ENCODE measurements at regions not wholly inside any gene's neighbourhood (a gene's known extent, or its start where the extent isn't known, plus 50 kb on each side); places are given as distances from the start of the nearest gene placed in this dataset.

DNA sequence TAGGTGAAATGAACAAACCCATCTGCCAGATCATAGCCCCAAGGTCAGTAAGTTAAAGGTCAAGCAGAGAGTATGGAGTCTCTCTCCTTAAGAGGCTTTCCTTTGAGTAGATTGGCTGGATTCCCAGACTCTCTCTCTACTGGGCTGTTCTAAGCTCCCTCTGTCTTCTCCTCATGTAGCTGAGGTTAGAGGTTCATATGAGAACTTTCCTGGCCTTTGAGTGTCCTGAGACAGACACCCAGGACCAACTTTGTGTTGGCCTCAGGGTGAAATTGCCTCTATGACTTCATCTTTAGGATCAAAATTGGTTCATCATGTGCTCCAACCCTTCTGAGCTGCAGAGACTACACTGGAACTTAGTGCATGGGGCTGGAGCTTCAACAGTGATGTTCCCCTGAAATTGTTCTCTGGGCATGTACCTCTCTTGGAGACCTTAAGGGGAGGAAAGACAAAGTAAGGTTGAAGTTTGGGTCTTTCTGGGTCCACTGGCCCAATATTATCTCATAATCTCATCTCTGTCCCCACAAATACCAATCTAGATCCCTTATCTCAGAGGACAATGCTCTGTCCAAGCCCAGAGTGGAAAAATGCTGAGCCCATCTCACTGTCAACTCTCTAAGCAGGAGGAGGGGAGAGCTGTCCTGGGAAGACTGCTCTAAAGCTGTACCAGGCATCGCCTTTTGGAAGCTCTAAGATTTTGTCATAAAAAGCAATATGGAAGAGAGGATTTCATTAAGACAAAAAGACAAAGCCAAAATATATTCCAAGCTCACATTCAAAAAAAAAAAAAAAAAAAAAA lies 177.3 kb upstream of the ARL4C start:
- DNase-seq = no peak

DNA sequence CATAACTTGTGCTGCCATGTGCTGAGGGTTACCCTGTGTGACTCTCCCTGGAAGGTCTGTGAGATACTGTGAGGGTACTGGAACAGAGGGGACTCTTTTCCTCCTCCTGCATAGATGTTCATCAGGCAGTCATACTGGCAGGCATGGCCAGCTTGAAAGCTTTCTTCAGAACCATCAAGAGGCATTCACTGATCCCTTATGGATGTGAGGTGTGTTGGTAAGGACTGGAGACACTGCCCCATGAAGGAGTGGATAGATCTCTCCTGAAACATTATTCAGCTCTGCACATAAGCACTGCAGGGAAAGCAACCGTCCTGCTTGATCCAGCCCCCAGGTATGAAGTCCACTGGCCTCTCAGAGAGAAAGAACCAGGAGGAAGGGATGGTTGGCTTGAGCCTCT lies 176.6 kb upstream of the ARL4C start:
- no peak for DNase-seq

DNA sequence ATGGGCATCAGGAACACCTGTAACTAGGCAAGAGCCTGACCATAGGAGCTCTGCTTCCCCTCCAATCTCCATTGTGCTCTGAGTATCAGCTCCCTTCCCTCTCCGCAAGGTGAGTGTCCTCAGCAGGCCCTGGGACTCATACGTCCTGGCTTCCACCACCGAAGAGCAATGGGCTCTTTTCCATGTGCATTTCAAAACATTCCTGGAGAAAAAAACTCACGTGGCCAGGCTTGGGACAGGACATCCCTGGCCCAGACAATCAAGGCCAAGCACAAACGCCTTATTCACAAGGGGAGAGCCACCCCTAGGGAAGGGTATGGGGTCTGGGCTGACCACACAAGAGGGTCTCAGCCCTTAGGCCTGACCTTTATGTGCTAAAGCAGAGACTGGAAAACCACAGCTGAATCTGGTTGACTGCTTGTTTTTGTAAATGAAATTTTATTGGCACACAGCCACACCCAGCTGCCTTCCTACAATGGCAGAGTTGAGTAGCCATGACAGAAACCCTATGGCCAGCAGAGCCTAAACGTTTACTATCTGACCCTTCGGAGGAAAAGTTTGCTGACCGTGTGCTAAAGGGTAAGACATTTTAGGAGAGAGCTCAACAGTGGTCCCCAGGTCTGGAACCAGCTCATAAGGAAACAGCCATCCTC lies 175.7 kb upstream of the ARL4C start:
- DNase-seq = no peak

DNA sequence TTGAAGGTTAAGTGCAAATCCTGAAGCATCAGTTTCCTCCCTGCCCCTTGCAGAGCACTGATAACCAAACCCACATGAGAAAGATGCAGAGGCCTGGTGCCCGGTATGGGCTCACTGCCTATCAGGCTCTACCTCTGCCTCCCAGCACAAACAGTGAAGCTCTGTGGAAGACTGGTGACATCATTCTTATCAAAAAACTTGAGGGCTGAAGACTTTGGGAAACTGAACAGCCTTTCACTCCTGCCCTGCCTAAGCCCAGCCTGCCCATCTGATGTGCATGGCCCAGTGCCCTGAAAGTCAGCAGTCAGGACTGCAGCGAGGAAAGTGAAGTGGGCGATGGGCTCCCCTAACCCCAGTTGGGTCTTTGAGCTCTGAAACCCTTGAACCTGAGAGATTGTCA lies 174.8 kb upstream of the ARL4C start:
- no peak for DNase-seq

DNA sequence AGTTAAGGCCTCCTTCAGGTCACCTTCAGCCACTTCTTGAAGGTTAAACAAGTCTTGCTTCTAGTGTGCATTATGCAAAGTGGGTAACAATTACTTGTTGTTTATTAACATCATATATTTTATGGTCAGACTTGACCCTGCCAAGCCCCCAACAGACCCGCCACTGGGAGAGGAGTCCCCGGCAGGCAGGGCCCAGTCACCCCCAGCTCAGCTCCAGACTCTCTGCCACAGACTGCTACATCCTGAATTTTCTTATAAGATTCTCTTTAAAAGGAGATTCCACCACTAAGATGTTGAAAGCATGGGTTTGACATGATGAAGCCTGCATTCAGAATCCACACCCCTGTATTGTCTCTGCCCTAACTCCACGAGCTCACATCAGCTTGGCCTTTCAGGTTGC lies 174.3 kb upstream of the ARL4C start:
- no peak for DNase-seq

DNA sequence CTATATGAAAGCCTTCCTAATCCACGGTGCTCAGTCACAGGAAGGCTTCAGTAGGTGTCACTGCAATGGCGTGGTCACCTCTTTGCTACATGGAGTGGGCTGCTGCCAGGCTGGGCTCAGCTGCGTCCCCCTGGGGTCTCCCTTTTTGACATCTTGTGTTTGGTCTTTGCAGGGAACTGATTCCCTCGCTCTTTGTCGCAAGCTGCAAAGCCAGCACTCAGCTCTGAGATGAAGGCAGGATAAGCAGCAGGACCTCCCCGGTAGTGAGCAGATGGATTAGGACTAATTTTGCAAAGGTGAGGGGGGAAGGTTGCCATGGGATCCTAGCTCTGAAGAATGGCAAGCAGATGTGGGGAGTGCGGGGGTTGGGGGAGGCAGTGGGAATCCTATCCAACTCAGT lies 173.9 kb upstream of the ARL4C start:
- DNase-seq = no peak

DNA sequence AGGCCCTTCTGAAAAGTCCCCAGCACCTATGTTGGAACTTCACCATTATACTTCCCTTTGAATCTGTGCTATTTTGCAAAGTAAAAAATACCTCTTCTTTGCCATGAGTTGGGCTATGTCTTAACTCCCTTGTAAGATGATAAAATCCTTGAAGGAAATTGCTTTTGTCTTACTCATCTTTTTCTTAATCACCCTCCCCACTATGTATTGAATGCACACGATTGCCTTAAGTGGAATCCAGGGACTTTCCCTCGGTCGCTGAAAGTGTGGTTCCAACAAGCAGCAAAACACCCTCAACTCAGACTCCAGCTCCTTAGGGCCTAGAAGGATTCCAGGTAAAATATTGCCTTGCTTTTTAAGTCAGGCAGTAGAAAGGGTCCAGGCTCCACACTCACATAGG lies 173.2 kb upstream of the ARL4C start:
- no peak for DNase-seq

DNA sequence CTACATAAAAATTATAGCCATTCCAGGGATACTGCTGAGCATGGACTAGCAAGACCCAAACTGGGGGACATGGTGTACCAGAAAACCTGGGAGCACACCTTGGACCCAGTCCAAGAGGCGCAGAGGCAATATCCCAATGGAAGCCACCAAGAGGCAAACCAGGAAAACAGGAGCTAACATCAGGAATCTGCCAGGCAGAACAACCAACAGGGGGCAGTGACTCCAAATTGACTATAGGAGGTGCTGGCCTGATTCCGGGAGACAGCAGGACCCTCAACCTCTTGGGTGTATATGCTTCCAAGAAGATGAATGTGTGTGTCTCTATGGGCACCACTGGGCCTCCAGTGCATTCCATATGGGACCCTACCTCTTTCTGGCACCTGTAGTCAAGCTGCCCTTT lies 172.7 kb upstream of the ARL4C start:
- no peak for DNase-seq

DNA sequence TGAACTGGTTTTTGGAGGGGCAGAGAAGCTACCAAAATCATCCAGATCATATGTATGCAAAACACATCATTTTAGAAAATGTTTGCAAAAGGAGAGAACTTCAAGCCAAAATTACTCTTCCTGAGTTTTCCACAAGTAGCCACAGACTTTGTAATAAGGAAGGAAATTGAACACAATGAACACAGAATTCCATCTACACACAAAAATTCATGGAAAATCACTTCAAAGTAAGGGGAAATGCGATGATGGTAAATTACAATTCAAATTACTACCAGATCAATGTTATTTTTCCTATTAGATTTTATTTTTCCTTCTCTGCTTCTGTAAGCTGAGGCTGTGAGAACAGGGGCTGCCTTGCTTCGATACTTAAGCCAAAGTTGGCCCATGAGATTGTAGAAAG lies 172.1 kb upstream of the ARL4C start:
- no peak for DNase-seq

DNA sequence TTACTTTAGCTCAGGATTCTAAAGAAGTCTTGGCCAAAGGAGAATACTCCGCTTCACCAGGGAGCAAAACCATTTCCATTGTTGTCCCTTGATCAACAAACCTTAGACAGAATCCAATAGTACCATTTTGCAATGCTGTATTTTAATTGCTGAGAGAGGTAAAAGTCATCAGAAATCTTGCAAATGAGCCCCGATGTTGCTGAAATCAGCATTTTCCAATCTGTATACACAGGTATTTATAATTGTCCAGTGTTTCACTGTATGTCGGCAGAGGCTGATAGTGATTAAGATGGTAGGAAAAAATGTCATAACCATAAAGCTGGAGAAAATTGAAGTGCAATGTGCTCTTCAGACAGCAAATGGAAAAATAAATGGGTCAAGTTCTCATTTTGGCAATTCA lies 170.0 kb upstream of the ARL4C start:
- DNase-seq = no peak

DNA sequence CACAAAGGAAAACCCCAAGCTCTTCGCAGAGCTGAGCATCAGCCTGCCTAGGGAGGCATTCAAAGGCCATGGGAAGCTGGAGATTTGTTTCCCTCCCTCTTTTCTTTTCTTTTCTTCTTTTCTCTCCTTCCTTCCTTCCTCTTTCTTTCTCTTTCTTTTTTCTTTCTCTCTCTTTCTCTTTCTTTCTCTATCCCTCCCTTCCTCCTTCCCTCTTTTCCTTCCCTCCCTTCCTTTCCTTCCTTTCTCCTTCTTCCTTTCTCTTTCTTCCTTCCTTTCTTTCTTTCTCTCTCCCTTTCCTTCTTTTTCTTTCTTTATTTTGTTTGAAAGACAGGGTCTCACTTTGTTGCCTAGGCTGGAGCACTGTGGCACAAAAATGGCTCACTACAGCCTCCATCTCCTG lies 168.4 kb upstream of the ARL4C start:
- DNase-seq = no peak

DNA sequence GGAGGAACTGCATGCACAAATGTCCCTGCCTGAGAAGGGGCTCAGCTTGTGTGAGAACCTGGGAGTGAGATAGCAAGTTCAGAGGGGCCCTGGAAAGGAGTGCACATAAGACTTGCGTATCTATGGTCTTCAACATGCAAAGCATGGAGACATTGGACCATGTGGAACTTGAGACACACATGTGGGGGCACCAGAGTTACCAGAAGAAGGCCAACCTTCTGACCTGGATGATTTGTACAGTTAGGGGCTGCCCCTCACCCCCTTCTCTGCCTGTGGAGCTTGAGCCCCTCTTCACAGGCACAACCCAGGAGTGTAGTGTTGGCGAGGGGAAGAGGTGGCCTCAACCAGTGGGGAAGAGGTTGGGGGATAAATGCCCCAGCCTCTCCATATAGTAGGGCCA lies 165.0 kb upstream of the ARL4C start:
- DNase-seq = no peak

DNA sequence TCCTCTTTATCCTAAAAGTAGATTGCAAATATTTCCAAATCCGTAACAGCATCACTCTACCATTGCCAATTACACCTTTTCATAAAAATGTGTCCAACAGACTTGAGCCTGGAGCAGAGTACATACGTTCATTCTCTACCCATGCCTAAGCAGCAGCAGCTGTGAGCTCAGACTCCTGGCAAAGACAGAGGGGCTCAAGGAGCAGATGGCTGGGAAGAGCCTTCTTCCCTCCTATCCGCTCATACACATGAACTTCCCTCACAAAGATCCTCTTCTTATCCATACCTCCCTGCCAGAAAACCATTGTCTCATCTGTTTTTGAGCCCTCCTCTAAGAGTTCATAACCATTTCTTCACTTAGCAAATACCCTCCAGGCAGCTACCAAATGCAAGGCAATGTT lies 164.3 kb upstream of the ARL4C start:
- DNase-seq = no peak

DNA sequence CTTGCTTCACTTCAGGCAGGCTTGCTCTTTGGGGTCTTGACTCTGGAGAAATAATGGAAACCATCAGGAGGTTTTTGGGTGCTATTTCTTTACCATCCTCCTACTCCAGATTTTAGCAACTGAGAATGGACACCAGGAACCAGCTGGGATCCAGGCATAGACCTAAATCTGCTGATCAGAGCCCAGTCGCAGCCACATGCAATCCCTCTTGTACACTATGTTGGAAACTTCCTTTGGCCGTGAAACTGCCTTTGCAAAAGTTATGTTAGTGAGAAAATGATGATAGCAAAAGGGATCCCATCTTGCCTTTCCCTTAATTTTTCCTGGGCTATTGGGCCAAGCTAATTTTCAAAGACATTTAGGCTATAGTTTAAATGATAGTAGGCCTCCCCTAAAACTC lies 158.8 kb upstream of the ARL4C start:
- DNase-seq = no peak

DNA sequence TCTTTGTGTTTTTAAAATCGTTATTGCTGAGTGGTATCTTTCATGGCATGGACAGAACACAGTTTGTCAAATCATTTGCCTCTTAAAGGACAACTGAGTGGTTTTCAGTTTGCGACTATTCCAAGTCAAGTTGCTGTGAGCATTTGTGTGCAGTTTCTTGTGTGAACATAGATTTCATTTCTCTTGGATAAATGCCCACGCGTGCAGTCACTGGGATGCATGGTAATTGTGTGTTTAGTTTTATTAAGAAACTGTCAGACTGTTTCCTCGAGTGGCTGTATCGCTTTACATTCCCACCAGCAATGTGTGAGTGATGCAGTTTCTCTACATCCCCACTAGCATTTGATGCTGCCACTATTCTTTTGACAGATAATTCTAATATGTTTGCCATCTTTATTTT lies 154.0 kb upstream of the ARL4C start:
- no peak for DNase-seq

DNA sequence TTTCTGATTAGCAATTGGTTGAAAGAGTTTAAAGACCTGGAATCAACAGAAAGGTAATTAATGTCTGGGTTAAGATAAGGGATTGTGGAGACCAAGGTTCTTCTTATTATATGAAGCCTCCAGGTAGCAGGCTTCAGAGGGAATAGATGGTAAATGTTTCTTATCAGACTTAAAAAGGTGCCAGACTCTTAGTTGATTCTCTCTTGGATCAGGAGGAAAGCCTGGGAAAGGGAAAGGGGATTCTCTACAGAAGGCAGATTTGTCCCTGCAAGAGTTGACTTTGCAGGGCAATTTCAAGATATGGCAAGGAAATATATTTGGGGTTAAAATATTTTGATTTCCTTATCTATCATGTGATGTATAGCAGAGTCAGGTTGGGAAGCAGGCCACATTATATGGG lies 153.1 kb upstream of the ARL4C start:
- DNase-seq = no peak

DNA sequence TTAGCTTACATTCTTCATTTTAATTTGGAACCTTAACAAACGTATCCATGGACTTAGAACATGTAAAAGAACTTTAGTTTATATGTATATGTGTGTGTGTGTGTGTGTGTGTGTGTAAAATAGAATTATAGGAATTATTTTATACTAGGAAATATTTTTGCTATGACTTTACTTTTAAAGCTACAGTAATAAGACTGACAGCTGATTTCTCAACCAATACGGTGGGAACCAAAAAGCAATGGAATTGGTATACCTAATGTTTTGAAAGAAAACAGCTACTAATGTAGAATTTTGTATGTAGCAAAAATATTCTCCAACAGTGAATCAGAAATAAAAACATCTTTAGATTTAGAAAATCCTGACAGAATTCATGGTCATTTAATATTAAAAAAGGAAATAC lies 146.5 kb upstream of the ARL4C start:
- no peak for DNase-seq

DNA sequence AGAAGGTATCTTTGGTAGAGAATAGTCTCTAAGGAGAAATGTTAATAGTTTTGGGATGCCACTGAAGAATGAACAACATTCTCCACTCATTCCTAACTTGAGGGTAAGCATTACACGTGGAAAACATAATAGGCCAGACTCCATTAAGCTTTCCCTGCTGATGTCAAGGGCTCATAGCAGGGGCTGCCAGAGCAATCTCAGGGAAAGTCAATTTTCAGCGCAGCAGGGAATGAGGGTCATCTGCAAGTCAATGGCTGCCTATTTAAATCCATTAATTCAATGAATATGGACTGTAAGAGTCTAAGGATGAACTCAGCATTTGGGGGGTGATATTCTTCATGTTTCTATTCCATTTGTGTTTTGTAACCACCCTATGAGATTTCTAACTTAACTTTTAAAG lies 144.2 kb upstream of the ARL4C start:
- no peak for DNase-seq

DNA sequence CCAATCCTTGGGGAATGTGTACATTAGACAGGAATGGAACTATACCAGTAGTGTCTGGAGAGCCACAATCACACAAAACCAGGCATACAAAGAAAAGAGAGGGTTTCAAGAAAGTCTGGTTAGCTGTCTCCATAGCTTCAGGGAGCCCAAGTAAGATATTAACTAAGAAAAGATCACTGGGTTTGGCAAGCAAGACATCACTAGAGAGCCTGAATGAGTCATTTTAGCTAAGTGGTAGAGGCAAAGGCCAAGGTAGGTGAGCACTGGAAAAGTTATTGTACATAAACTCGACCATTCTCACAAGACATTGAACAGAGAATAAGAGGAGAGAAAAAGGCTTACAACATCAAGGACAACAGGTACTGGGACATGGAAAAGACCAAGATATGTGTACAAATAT lies 143.8 kb upstream of the ARL4C start:
- no peak for DNase-seq

DNA sequence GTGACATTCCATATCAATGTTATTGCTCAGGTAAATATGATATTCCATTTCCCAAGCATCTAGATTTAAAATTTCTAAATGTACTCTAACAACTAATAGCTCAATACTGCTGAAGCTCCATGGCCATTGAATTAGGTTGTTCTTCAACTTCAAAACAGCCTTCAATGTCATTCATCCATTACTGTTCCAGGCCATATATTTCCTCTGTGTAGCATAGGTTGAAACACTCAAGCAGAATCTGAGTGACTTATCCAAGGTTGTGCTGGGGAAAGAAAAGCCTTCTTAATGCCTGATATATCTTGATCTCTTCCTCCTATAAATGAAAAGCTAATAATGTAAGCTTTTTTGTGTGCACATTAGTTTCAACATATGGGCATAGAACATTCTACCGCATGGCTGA lies 142.1 kb upstream of the ARL4C start:
- no peak for DNase-seq

DNA sequence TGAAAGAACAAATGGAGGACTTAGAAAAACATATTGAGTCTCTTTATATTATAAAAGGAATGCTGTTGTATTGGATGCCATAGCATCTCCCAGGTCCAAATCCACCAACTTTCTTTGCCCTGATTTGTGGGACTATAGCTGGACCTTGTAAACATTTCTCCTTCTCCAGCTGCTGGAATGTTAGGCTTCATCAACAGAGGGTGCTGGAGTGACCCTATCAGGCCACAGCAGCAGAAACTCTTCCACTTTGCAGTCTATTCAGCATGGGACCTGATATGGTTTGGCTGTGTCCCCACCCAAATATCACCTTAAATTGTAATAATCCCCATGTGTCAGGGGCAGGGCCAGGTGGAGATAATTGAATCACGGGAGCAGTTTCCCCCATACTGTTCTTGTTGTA lies 138.4 kb upstream of the ARL4C start:
- no peak for DNase-seq

DNA sequence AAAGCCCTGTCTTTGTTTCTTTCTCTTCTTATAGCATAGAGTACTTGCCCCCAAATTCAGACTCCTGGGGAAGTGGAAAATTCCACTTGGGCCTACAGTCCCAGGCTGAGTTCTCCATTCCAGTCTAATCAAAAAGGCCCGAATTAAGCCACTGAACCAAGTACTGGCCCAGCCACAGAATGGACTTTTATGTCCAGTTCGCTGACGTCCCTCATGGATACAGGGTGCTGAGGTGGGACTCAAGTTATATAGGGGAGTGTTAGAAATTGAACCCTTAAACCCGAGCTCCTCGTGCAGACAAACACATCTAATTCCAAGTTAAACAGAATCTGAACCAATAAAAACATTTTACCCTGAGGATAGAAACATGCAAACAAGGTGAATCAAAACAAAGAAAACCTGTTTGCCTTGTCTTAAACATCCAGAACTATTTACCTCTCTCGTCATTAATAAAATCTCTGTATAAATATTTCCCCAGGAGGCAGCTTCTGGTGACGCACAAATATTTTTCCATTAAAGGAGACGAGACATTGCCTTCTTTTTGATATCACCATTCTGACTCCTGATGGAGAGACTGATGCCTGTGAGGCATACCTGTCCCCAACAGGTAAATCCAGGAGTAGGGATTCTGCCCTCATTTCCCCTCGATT lies 136.8 kb upstream of the ARL4C start:
- DNase-seq = no peak

DNA sequence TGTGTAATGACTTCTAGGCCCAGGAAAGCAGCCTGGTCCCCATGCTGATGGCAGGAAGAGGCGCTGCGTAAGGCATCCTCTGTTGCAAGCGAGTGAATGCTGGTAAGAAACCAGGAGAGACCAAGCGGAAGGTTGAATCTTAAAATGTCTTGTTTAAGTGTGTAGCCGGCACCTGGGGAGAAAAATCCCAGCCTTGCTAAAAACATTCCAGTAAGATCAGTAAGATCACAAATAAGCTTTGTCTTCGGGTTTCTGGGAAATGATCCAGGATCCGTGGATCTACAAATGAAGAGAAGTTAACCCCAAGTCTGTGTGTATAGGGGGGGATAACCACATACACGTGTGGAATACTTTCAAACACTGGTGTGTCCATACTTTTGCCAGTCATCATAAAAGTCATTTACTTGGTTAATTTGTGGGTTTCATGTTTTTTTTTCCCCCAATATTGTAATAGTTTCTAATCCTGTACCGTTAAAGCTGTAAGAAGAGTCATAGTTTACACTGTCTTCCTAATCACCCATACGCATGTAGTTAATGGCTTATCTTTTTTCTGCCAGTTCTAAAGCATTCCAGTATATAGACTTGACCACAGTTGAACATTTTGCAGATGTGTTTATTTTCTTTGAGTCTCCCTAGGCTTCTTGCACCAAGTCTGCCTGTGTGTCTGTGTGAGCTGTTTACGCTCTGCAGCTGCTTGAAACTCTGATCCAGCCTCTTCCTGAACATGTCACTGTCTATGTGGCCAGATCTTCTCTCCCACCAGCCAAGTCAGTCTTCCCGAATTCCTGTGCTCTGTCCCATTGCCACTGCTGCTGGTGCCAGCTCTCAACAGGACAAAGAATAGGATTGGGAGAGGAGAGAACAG lies 135.9 kb upstream of the ARL4C start:
- DNase-seq = no peak
